CD8-positive, alpha-beta memory T cell (primary cell): ENCODE measurements at regions not wholly inside any gene's neighbourhood (a gene's known extent, or its start where the extent isn't known, plus 50 kb on each side); places are given as distances from the start of the nearest gene placed in this dataset.

Experiments used
- CTCF ChIA-PET: fragments of 350-600 bp; sonication (Branson Sonifier 250); formaldehyde crosslinking; loops from one replicate; lab custom pipeline; 2021; ENCODE audit warnings: antibody characterized with exemption; lab: Charles Lee
- POLR2A ChIA-PET: fragments of 350-600 bp; sonication (Branson Sonifier 250); formaldehyde crosslinking; loops from one replicate; lab custom pipeline; 2021; ENCODE audit warnings: antibody characterized with exemption; lab: Charles Lee
- DNase-seq, 5 donors: peaks; one replicate each; pipeline versions ENCODE4 v3.0.0 to v3.0.0-alpha.2; 2020 to 2022; ENCODE audit warnings: mixed read lengths in 1 of 5
- H3K27ac ChIP-seq: one replicate; pipeline ENCODE4 v1.7.0; 2013; ENCODE audit warnings: low read depth, mild to moderate bottlenecking, low read length, moderate library complexity
- H3K27me3 ChIP-seq: 2 replicates; pipeline ENCODE4 v1.7.0; 2013; ENCODE audit warnings: low read length, mild to moderate bottlenecking; ENCODE audit not compliant: insufficient read depth, poor library complexity, severe bottlenecking
- H3K36me3 ChIP-seq: 2 replicates; pipeline ENCODE4 v1.7.0; 2013; ENCODE audit warnings: mild to moderate bottlenecking, low read length, moderate library complexity; ENCODE audit not compliant: insufficient read depth
- H3K4me1 ChIP-seq: 2 replicates; pipeline ENCODE4 v1.7.0; 2013; ENCODE audit warnings: mild to moderate bottlenecking, low read length, moderate library complexity; ENCODE audit not compliant: insufficient read depth
- H3K4me3 ChIP-seq: 2 replicates; pipeline ENCODE4 v1.7.0; 2013; ENCODE audit warnings: mild to moderate bottlenecking, low read length
- H3K9me3 ChIP-seq: 2 replicates; pipeline ENCODE4 v1.7.0; 2013; ENCODE audit warnings: mild to moderate bottlenecking, low read length
- H3K27ac Mint-ChIP-seq, 8 donors: one replicate each; pipeline ENCODE4 v1.8.0; 2020 to 2021; ENCODE audit warnings: mixed read lengths in 8 of 8, mild to moderate bottlenecking in 6 of 8, inconsistent platforms in 3 of 8, moderate library complexity in 3 of 8
- H3K27me3 Mint-ChIP-seq, 2 donors: one replicate each; pipeline ENCODE4 v1.8.0; 2020 to 2021; ENCODE audit warnings: mixed read lengths in 2 of 2, mild to moderate bottlenecking in 1 of 2, moderate library complexity in 1 of 2
- H3K36me3 Mint-ChIP-seq, 3 donors: one replicate each; pipeline ENCODE4 v1.8.0; 2020 to 2021; ENCODE audit warnings: mixed read lengths in 3 of 3, inconsistent platforms in 1 of 3, mild to moderate bottlenecking in 1 of 3
- H3K4me1 Mint-ChIP-seq, 3 donors: one replicate each; pipeline ENCODE4 v1.8.0; 2020 to 2021; ENCODE audit warnings: mixed read lengths in 3 of 3, inconsistent platforms in 1 of 3, mild to moderate bottlenecking in 1 of 3
- H3K4me3 Mint-ChIP-seq, 7 donors: one replicate each; pipeline ENCODE4 v1.8.0; 2020 to 2021; ENCODE audit warnings: mixed read lengths in 7 of 7, mild to moderate bottlenecking in 6 of 7, moderate library complexity in 4 of 7, inconsistent platforms in 2 of 7
- H3K9me3 Mint-ChIP-seq, 5 donors: one replicate each; pipeline ENCODE4 v1.8.0; 2020 to 2022; ENCODE audit warnings: mixed read lengths in 5 of 5, mild to moderate bottlenecking in 3 of 5, moderate library complexity in 2 of 5, inconsistent platforms in 1 of 5

GRCh38 chr11:43576803-43577521 lies 103.6 kb upstream of the HSD17B12 start:
- POLR2A ChIA-PET = no interaction called here
- Mint-ChIP-seq H3K27me3 (peaks cover 60 to 91% of the 10 kb centered on the region in 2 donors), H3K27ac (peak overlapping the region in 1 of 8 donors; percentile 56), H3K4me3 (peak overlapping the region in 2 of 7 donors; percentile 44 to 72), H3K36me3 (no peaks in the 10 kb centered on the region), H3K9me3 (peaks cover 0 to 9% (median 2%) of the 10 kb centered on the region in 5 donors), H3K4me1 (peaks cover 23 to 64% (median 34%) of the 10 kb centered on the region in 3 donors)
- Histone ChIP-seq H3K9me3 (no peaks in the 10 kb centered on the region), H3K27ac (no peak overlapping the region), H3K27me3 (peaks cover 57% of the 10 kb centered on the region), H3K4me3 (no peak overlapping the region), H3K36me3 (no peaks in the 10 kb centered on the region), H3K4me1 (peaks cover 16% of the 10 kb centered on the region)
- no peak for DNase-seq
- CTCF ChIA-PET = interaction anchor here (3.2 kb wide), 1 partner anchor 10 kb away, joined by 11 read pairs; no protein-coding TSS in a partner anchor

GRCh38 chr11:43577566-43578264 lies 102.8 kb upstream of the HSD17B12 start:
- DNase-seq = no peak
- H3K9me3 Mint-ChIP-seq = peaks cover 0 to 9% (median 2%) of the 10 kb centered on the region in 5 donors
- Histone ChIP-seq H3K4me1 (peaks cover 16% of the 10 kb centered on the region), H3K27me3 (peaks cover 62% of the 10 kb centered on the region), H3K4me3 (no peak overlapping the region), H3K36me3 (no peaks in the 10 kb centered on the region), H3K9me3 (no peaks in the 10 kb centered on the region), H3K27ac (no peak overlapping the region)
- H3K4me3 Mint-ChIP-seq = peak overlapping the region in 6 of 7 donors; percentile 7 to 72 (median 46)
- H3K4me1 Mint-ChIP-seq = peaks cover 25 to 70% (median 35%) of the 10 kb centered on the region in 3 donors
- peak overlapping the region in 1 of 8 donors; percentile 16 for H3K27ac Mint-ChIP-seq
- CTCF ChIA-PET = interaction anchor here (3.2 kb wide), 1 partner anchor 11 kb away, joined by 11 read pairs; no protein-coding TSS in a partner anchor
- POLR2A ChIA-PET = no interaction called here
- H3K36me3 Mint-ChIP-seq = no peaks in the 10 kb centered on the region
- peaks cover 63 to 91% of the 10 kb centered on the region in 2 donors for H3K27me3 Mint-ChIP-seq

- DNase-seq = no peak
- peaks cover 25 to 70% (median 35%) of the 10 kb centered on the region in 3 donors for H3K4me1 Mint-ChIP-seq
- H3K4me3 ChIP-seq = no peak overlapping the region
- H3K27ac ChIP-seq = no peak overlapping the region
- peaks cover 57% of the 10 kb centered on the region for H3K27me3 ChIP-seq
- H3K4me1 ChIP-seq = peaks cover 16% of the 10 kb centered on the region
- H3K9me3 Mint-ChIP-seq = peaks cover 0 to 9% (median 2%) of the 10 kb centered on the region in 5 donors
- H3K9me3 ChIP-seq = no peaks in the 10 kb centered on the region
- H3K27ac Mint-ChIP-seq = no peak overlapping the region
- peak overlapping the region in 6 of 7 donors; percentile 44 to 76 (median 66) for H3K4me3 Mint-ChIP-seq
- H3K27me3 Mint-ChIP-seq = peaks cover 57 to 87% of the 10 kb centered on the region in 2 donors
- H3K36me3 Mint-ChIP-seq = no peaks in the 10 kb centered on the region
- H3K36me3 ChIP-seq = no peaks in the 10 kb centered on the region
- ChIA-PET POLR2A (no interaction called here), CTCF (interaction anchor here (3.2 kb wide), 1 partner anchor 12 kb away, joined by 11 read pairs; no protein-coding TSS in a partner anchor)
Observed at GRCh38 chr11:43578346-43579170, 102.0 kb upstream of the HSD17B12 start.

- Histone ChIP-seq H3K9me3 (no peaks in the 10 kb centered on the region), H3K27me3 (peaks cover 57% of the 10 kb centered on the region), H3K36me3 (no peaks in the 10 kb centered on the region), H3K4me1 (peaks cover 16% of the 10 kb centered on the region), H3K4me3 (no peak overlapping the region), H3K27ac (no peak overlapping the region)
- Mint-ChIP-seq H3K27ac (no peak overlapping the region), H3K9me3 (peaks cover 0 to 9% (median 2%) of the 10 kb centered on the region in 5 donors), H3K4me1 (peaks cover 25 to 73% (median 35%) of the 10 kb centered on the region in 3 donors), H3K36me3 (no peaks in the 10 kb centered on the region), H3K4me3 (peak overlapping the region in 6 of 7 donors; percentile 74 to 80 (median 78)), H3K27me3 (peaks cover 61 to 87% of the 10 kb centered on the region in 2 donors)
- DNase-seq = no peak
- CTCF ChIA-PET = no interaction called here
- POLR2A ChIA-PET = no interaction called here
Observed at GRCh38 chr11:43579171-43579918, 101.2 kb upstream of the HSD17B12 start.

- ChIA-PET CTCF (no interaction called here), POLR2A (no interaction called here)
- Histone ChIP-seq H3K36me3 (no peaks in the 10 kb centered on the region), H3K27me3 (peaks cover 56% of the 10 kb centered on the region), H3K4me1 (peaks cover 16% of the 10 kb centered on the region), H3K27ac (no peak overlapping the region), H3K9me3 (no peaks in the 10 kb centered on the region), H3K4me3 (no peak overlapping the region)
- peak overlapping the region in 6 of 7 donors; percentile 72 to 80 (median 76) for H3K4me3 Mint-ChIP-seq
- H3K4me1 Mint-ChIP-seq = peaks cover 25 to 72% (median 35%) of the 10 kb centered on the region in 3 donors
- no peak overlapping the region for H3K27ac Mint-ChIP-seq
- peaks cover 61 to 87% of the 10 kb centered on the region in 2 donors for H3K27me3 Mint-ChIP-seq
- DNase-seq = no peak
- peaks cover 0 to 9% (median 2%) of the 10 kb centered on the region in 5 donors for H3K9me3 Mint-ChIP-seq
- no peaks in the 10 kb centered on the region for H3K36me3 Mint-ChIP-seq
Observed at GRCh38 chr11:43579919-43580276, 100.6 kb upstream of the HSD17B12 start.

- H3K4me1 ChIP-seq = peaks cover 16% of the 10 kb centered on the region
- H3K27me3 ChIP-seq = peaks cover 47% of the 10 kb centered on the region
- no peak overlapping the region for H3K4me3 ChIP-seq
- no peaks in the 10 kb centered on the region for H3K9me3 ChIP-seq
- no peaks in the 10 kb centered on the region for H3K36me3 ChIP-seq
- CTCF ChIA-PET = no interaction called here
- H3K9me3 Mint-ChIP-seq = peaks cover 0 to 9% (median 2%) of the 10 kb centered on the region in 5 donors
- H3K27ac ChIP-seq = no peak overlapping the region
- peaks cover 0 to 2% (median 0%) of the 10 kb centered on the region in 3 donors for H3K36me3 Mint-ChIP-seq
- peak overlapping the region; percentile 73 to 85 (median 78) for H3K4me3 Mint-ChIP-seq
- POLR2A ChIA-PET = no interaction called here
- H3K4me1 Mint-ChIP-seq = peaks cover 25 to 63% (median 32%) of the 10 kb centered on the region in 3 donors
- no peak overlapping the region for H3K27ac Mint-ChIP-seq
- H3K27me3 Mint-ChIP-seq = peaks cover 65 to 88% of the 10 kb centered on the region in 2 donors
- DNase-seq = no peak
Observed at GRCh38 chr11:43580735-43581369, 99.7 kb upstream of the HSD17B12 start.
